Keratinocyte (primary cell): ENCODE measurements at regions not wholly inside any gene's neighbourhood (a gene's known extent, or its start where the extent isn't known, plus 50 kb on each side); places are given as distances from the start of the nearest gene placed in this dataset.

Experiments used
- EZH2 ChIP-seq: IDR thresholded peaks from one replicate; pipeline ENCODE4 v1.6.1; 2012; ENCODE audit warnings: inconsistent platforms, mild to moderate bottlenecking, low read length, moderate library complexity
- TF ChIP-seq, protein P1 (sequence below), 3 experiments: IDR thresholded peaks in 1 of 3; conservative IDR thresholded peaks in 1 of 3; optimal IDR thresholded peaks in 1 of 3; 2 replicates in 2 of 3; 3 replicates in 1 of 3; pipeline versions ENCODE3 to v1.5.1; 2011; ENCODE audit warnings: low read length in 3 of 3, mild to moderate bottlenecking in 3 of 3, moderate library complexity in 2 of 3, control low read depth in 1 of 3, inconsistent platforms in 1 of 3; ENCODE audit not compliant: insufficient read depth in 2 of 3; ENCODE audit errors: extremely low read depth in 1 of 3

DNA sequence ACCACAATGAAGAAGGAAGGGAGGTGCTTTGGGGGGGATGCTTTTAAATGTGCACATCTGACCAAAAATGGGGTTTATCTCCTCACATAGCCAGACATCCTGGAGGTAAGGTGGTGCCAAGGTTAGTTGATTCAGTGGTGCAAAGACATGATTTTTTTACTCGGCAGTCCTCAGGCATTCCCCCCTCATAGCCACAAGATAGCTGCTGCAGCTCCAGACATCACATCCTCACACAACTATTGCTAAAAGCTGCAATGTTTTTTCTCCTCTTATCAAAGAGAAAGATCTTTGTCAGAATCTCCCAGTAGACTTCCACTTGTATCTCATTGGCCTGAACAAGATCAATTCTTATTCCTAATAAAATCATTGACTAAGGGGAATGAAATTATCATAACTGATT, 141.3 kb upstream of the ZNF438 start:
- TF ChIP-seq, protein P1, sequence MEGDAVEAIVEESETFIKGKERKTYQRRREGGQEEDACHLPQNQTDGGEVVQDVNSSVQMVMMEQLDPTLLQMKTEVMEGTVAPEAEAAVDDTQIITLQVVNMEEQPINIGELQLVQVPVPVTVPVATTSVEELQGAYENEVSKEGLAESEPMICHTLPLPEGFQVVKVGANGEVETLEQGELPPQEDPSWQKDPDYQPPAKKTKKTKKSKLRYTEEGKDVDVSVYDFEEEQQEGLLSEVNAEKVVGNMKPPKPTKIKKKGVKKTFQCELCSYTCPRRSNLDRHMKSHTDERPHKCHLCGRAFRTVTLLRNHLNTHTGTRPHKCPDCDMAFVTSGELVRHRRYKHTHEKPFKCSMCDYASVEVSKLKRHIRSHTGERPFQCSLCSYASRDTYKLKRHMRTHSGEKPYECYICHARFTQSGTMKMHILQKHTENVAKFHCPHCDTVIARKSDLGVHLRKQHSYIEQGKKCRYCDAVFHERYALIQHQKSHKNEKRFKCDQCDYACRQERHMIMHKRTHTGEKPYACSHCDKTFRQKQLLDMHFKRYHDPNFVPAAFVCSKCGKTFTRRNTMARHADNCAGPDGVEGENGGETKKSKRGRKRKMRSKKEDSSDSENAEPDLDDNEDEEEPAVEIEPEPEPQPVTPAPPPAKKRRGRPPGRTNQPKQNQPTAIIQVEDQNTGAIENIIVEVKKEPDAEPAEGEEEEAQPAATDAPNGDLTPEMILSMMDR (optimal IDR thresholded peaks at IDR 0.05 in 1 of 3, IDR thresholded peaks at IDR 0.05 in 1 of 3, conservative IDR thresholded peaks at IDR 0.05 in 1 of 3; ENCODE audit: extremely low read depth in 1 of 3, insufficient read depth in 2 of 3, low read length in 3 of 3), result no peak
- no peak for TF ChIP-seq EZH2
